Activated naive CD8-positive, alpha-beta T cell (primary cell): ENCODE measurements at regions not wholly inside any gene's neighbourhood (a gene's known extent, or its start where the extent isn't known, plus 50 kb on each side); places are given as distances from the start of the nearest gene placed in this dataset.

Source experiments
- H3K27ac Mint-ChIP-seq: one replicate; pipeline ENCODE4 v1.8.0; 2021; ENCODE audit warnings: mixed read lengths
- H3K27me3 Mint-ChIP-seq: one replicate; pipeline ENCODE4 v1.8.0; 2021; ENCODE audit warnings: mixed read lengths
- H3K36me3 Mint-ChIP-seq: one replicate; pipeline ENCODE4 v1.8.0; 2021; ENCODE audit warnings: mixed read lengths
- H3K4me1 Mint-ChIP-seq: one replicate; pipeline ENCODE4 v1.8.0; 2021; ENCODE audit warnings: low read depth, mixed read lengths
- H3K4me3 Mint-ChIP-seq: one replicate; pipeline ENCODE4 v1.8.0; 2021; ENCODE audit warnings: mild to moderate bottlenecking, mixed read lengths
- H3K9me3 Mint-ChIP-seq: one replicate; pipeline ENCODE4 v1.8.0; 2021; ENCODE audit warnings: low read depth, mixed read lengths

- Mint-ChIP-seq H3K4me3 (peak overlapping the region; percentile 70), H3K9me3 (no peaks in the 10 kb centered on the region), H3K27ac (no peak overlapping the region), H3K27me3 (peaks cover 19% of the 10 kb centered on the region), H3K36me3 (no peaks in the 10 kb centered on the region), H3K4me1 (peaks cover 8% of the 10 kb centered on the region)
Observed at GRCh38 chr18:22559414-22560274, 141.9 kb upstream of the CTAGE1 start.

GRCh38 chr18:22560275-22560610 lies 142.5 kb upstream of the CTAGE1 start:
- H3K36me3 Mint-ChIP-seq = no peaks in the 10 kb centered on the region
- no peaks in the 10 kb centered on the region for H3K9me3 Mint-ChIP-seq
- peak overlapping the region; percentile 43 for H3K4me3 Mint-ChIP-seq
- H3K27ac Mint-ChIP-seq = no peak overlapping the region
- peaks cover 21% of the 10 kb centered on the region for H3K27me3 Mint-ChIP-seq
- peaks cover 8% of the 10 kb centered on the region for H3K4me1 Mint-ChIP-seq

- H3K9me3 Mint-ChIP-seq = no peaks in the 10 kb centered on the region
- no peaks in the 10 kb centered on the region for H3K36me3 Mint-ChIP-seq
- peaks cover 24% of the 10 kb centered on the region for H3K27me3 Mint-ChIP-seq
- H3K4me3 Mint-ChIP-seq = no peak overlapping the region
- H3K4me1 Mint-ChIP-seq = peaks cover 8% of the 10 kb centered on the region
- H3K27ac Mint-ChIP-seq = no peak overlapping the region
Observed at GRCh38 chr18:22560797-22561196, 143.1 kb upstream of the CTAGE1 start.

GRCh38 chr18:22563164-22563583 lies 145.5 kb upstream of the CTAGE1 start:
- H3K27me3 Mint-ChIP-seq = peaks cover 21% of the 10 kb centered on the region
- peaks cover 8% of the 10 kb centered on the region for H3K4me1 Mint-ChIP-seq
- no peaks in the 10 kb centered on the region for H3K9me3 Mint-ChIP-seq
- H3K36me3 Mint-ChIP-seq = no peaks in the 10 kb centered on the region
- H3K27ac Mint-ChIP-seq = no peak overlapping the region
- H3K4me3 Mint-ChIP-seq = no peak overlapping the region

GRCh38 chr18:22564036-22564435 lies 146.3 kb upstream of the CTAGE1 start:
- peaks cover 21% of the 10 kb centered on the region for H3K27me3 Mint-ChIP-seq

GRCh38 chr18:22566703-22567420 lies 149.1 kb upstream of the CTAGE1 start:
- Mint-ChIP-seq H3K27me3 (peaks cover 12% of the 10 kb centered on the region), H3K4me1 (no peaks in the 10 kb centered on the region), H3K4me3 (no peak overlapping the region), H3K27ac (no peak overlapping the region), H3K36me3 (no peaks in the 10 kb centered on the region), H3K9me3 (no peaks in the 10 kb centered on the region)

More at GRCh38 chr18:22564036-22564435, 146.3 kb upstream of the CTAGE1 start:
- no peak overlapping the region for H3K27ac Mint-ChIP-seq
- no peaks in the 10 kb centered on the region for H3K36me3 Mint-ChIP-seq
- H3K4me1 Mint-ChIP-seq = peaks cover 8% of the 10 kb centered on the region
- H3K4me3 Mint-ChIP-seq = no peak overlapping the region
- H3K9me3 Mint-ChIP-seq = no peaks in the 10 kb centered on the region

- Mint-ChIP-seq H3K27me3 (peaks cover 10% of the 10 kb centered on the region), H3K36me3 (no peaks in the 10 kb centered on the region), H3K4me1 (no peaks in the 10 kb centered on the region), H3K27ac (no peak overlapping the region), H3K4me3 (no peak overlapping the region), H3K9me3 (no peaks in the 10 kb centered on the region)
Observed at GRCh38 chr18:22567794-22568193, 150.1 kb upstream of the CTAGE1 start.

GRCh38 chr18:22570492-22570891 lies 152.8 kb upstream of the CTAGE1 start:
- H3K36me3 Mint-ChIP-seq = no peaks in the 10 kb centered on the region
- no peak overlapping the region for H3K4me3 Mint-ChIP-seq
- no peak overlapping the region for H3K27ac Mint-ChIP-seq
- H3K27me3 Mint-ChIP-seq = peaks cover 4% of the 10 kb centered on the region
- H3K9me3 Mint-ChIP-seq = no peaks in the 10 kb centered on the region
- H3K4me1 Mint-ChIP-seq = no peaks in the 10 kb centered on the region

GRCh38 chr18:22572341-22572740 lies 154.6 kb upstream of the CTAGE1 start:
- Mint-ChIP-seq H3K4me1 (no peaks in the 10 kb centered on the region), H3K27ac (no peak overlapping the region), H3K4me3 (no peak overlapping the region), H3K36me3 (no peaks in the 10 kb centered on the region), H3K9me3 (no peaks in the 10 kb centered on the region), H3K27me3 (no peaks in the 10 kb centered on the region)

- peaks cover 12% of the 10 kb centered on the region for H3K27me3 Mint-ChIP-seq
- H3K9me3 Mint-ChIP-seq = peaks cover 6% of the 10 kb centered on the region
- peaks cover 2% of the 10 kb centered on the region for H3K36me3 Mint-ChIP-seq
- H3K27ac Mint-ChIP-seq = no peak overlapping the region
- no peaks in the 10 kb centered on the region for H3K4me1 Mint-ChIP-seq
- H3K4me3 Mint-ChIP-seq = no peak overlapping the region
Observed at GRCh38 chr18:22579271-22579670, 161.6 kb upstream of the CTAGE1 start.

GRCh38 chr18:22585333-22585732 lies 167.6 kb upstream of the CTAGE1 start:
- Mint-ChIP-seq H3K9me3 (peaks cover under 1% of the 10 kb centered on the region), H3K27me3 (peaks cover 8% of the 10 kb centered on the region), H3K4me1 (no peaks in the 10 kb centered on the region)

GRCh38 chr18:22585821-22586220 lies 168.1 kb upstream of the CTAGE1 start:
- no peaks in the 10 kb centered on the region for H3K9me3 Mint-ChIP-seq
- no peaks in the 10 kb centered on the region for H3K4me1 Mint-ChIP-seq
- peaks cover 9% of the 10 kb centered on the region for H3K27me3 Mint-ChIP-seq

More at GRCh38 chr18:22585333-22585732, 167.6 kb upstream of the CTAGE1 start:
- H3K36me3 Mint-ChIP-seq = no peaks in the 10 kb centered on the region
- no peak overlapping the region for H3K4me3 Mint-ChIP-seq
- H3K27ac Mint-ChIP-seq = no peak overlapping the region

GRCh38 chr18:22591222-22591621 lies 173.5 kb upstream of the CTAGE1 start:
- Mint-ChIP-seq H3K27me3 (peaks cover 2% of the 10 kb centered on the region), H3K36me3 (no peaks in the 10 kb centered on the region), H3K4me1 (no peaks in the 10 kb centered on the region), H3K9me3 (no peaks in the 10 kb centered on the region), H3K27ac (no peak overlapping the region), H3K4me3 (no peak overlapping the region)

More at GRCh38 chr18:22585821-22586220, 168.1 kb upstream of the CTAGE1 start:
- no peaks in the 10 kb centered on the region for H3K36me3 Mint-ChIP-seq
- H3K27ac Mint-ChIP-seq = no peak overlapping the region
- no peak overlapping the region for H3K4me3 Mint-ChIP-seq

GRCh38 chr18:22594155-22594690 lies 176.5 kb upstream of the CTAGE1 start:
- peaks cover 3% of the 10 kb centered on the region for H3K27me3 Mint-ChIP-seq
- H3K4me3 Mint-ChIP-seq = no peak overlapping the region
- no peaks in the 10 kb centered on the region for H3K9me3 Mint-ChIP-seq
- H3K4me1 Mint-ChIP-seq = no peaks in the 10 kb centered on the region
- H3K36me3 Mint-ChIP-seq = no peaks in the 10 kb centered on the region
- no peak overlapping the region for H3K27ac Mint-ChIP-seq

- Mint-ChIP-seq H3K9me3 (no peaks in the 10 kb centered on the region), H3K36me3 (no peaks in the 10 kb centered on the region), H3K4me1 (no peaks in the 10 kb centered on the region), H3K27me3 (peaks cover 9% of the 10 kb centered on the region), H3K27ac (no peak overlapping the region), H3K4me3 (no peak overlapping the region)
Observed at GRCh38 chr18:22601481-22601880, 183.8 kb upstream of the CTAGE1 start.
